ENCODE measurements at regions not wholly inside any gene's neighbourhood (a gene's known extent, or its start where the extent isn't known, plus 50 kb on each side); places are given as distances from the start of the nearest gene placed in this dataset.
A peak's percentile ranks its signal among the peaks of the same experiment; 100 is the strongest.
"Not testable (repeated sequence)": the region's sequence is repeated elsewhere in the genome, so short reads cannot be mapped to it uniquely, and the experiment has no call there.

DNA sequence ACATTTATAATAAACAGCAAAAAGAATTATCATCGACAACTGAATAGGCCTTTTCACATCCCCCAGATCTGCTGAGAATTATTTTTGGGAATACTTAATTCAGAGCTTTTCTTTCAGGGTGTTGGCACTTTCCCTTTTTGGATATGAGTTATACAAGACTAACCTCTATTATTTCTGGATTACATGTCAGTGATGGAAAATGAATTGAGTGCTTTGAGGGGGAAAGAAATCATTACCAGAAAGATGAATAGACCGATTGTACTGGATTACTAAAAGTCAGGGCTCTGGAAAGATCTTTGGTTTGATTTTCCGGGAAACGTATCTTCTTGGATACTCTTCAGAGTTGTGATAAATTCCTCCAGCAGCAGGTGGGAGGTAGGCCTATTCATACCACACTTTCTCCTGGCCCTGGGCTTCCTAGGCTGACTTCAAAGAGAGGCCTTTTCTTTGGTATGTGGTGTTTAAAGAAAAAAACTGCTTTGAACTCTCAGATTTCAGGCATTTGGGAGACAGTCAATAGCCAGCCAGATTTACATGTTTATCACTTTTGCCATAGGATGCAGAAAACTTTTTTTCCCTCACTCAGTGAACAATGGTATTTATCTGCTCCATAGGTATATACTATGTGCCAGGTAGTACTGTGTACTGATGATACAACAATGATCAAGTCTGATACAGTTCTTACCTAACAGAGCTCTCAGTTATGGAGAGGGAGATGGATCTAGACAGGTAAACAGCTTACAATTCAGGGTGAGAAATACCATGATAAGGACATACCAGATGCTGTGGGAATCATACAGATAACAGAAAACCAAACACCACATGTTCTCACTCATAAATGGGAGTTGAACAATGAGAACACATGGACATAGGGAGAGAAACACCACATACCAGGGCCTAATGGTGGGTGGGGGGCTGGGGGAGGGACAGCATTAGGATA is 63.3 kb upstream of the ACTR3 start:
- Histone ChIP-seq H3K4me1 (ENCODE audit: control insufficient read depth in 2 of 2, insufficient read depth in 2 of 2, low read length in 2 of 2) (peaks cover 0 to 6% of the 10 kb centered on the region in 2 donors), H3K27ac (ENCODE audit: low read depth in 2 of 2, low read length in 2 of 2) (no peak overlapping the region), H3K9me3 (ENCODE audit: control insufficient read depth in 2 of 2, low read length in 2 of 2) (no peaks in the 10 kb centered on the region), H3K27me3 (ENCODE audit: control insufficient read depth in 2 of 2, insufficient read depth in 2 of 2, low read length in 2 of 2) (no peaks in the 10 kb centered on the region), H3K9ac (ENCODE audit: low read depth in 1 of 2, low read length in 2 of 2) (no peak overlapping the region), H3K36me3 (ENCODE audit: control insufficient read depth in 2 of 2, insufficient read depth in 2 of 2, low read length in 2 of 2) (no peaks in the 10 kb centered on the region), H3K4me3 (ENCODE audit: low read length in 2 of 2) (no peak overlapping the region)

- H3K27me3 ChIP-seq (ENCODE audit: control insufficient read depth in 2 of 2, insufficient read depth in 2 of 2, low read length in 2 of 2), result no peaks in the 10 kb centered on the region
- H3K4me1 ChIP-seq (ENCODE audit: control insufficient read depth in 2 of 2, insufficient read depth in 2 of 2, low read length in 2 of 2), result no peaks in the 10 kb centered on the region
- no peak overlapping the region for H3K27ac ChIP-seq (ENCODE audit: low read depth in 2 of 2, low read length in 2 of 2)
- H3K9me3 ChIP-seq (ENCODE audit: control insufficient read depth in 2 of 2, low read length in 2 of 2), result no peaks in the 10 kb centered on the region
- no peaks in the 10 kb centered on the region for H3K36me3 ChIP-seq (ENCODE audit: control insufficient read depth in 2 of 2, insufficient read depth in 2 of 2, low read length in 2 of 2)
- H3K4me3 ChIP-seq (ENCODE audit: low read length in 2 of 2), result no peak overlapping the region
- no peak overlapping the region for H3K9ac ChIP-seq (ENCODE audit: low read depth in 1 of 2, low read length in 2 of 2)
These were observed 65.9 kb upstream of the ACTR3 start for GRCh38 chr2:113823716-113824595.

DNA sequence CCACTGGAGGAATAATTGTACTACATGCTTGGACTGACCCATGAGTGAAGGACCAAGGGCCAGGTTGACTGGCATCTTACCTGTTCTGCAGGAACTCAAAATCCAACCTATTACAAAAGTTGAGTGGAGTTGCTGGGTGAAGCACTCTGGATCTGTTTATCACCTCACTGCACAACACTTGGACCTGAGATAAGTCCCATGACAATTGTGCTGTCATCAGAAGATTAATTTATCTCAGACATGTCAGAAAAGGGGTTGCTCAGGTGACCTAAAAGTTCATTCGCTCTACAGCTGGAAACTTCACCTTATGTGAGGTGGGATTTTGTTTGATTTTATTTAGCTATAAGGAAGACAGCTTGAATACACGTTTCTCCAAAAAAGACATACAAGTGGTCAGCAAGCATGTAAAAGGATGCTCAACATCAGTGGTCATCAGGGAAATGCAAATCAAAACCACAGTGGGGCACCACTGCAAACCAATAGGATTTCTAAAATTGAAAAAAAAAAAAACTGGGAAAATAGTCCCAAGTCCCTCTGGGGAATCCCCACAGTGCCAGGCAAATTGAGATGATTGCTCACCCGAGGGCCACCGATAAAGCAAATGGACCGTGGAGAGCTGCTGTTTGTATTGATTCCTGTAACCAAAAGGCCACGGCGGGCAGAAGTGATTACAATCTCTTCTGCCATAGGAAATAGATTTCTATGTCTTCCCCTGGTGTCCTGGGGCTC is 65.8 kb upstream of the SLC35F5 start:
- no peak overlapping the region for H3K4me3 ChIP-seq (ENCODE audit: low read length in 2 of 2)
- no peak overlapping the region for H3K9ac ChIP-seq (ENCODE audit: low read depth in 1 of 2, low read length in 2 of 2)
- H3K27ac ChIP-seq (ENCODE audit: low read depth in 2 of 2, low read length in 2 of 2), result no peak overlapping the region
- no peaks in the 10 kb centered on the region for H3K9me3 ChIP-seq (ENCODE audit: control insufficient read depth in 2 of 2, low read length in 2 of 2)
- H3K4me1 ChIP-seq (ENCODE audit: control insufficient read depth in 2 of 2, insufficient read depth in 2 of 2, low read length in 2 of 2), result peaks cover 0 to 4% of the 10 kb centered on the region in 2 donors
- H3K36me3 ChIP-seq (ENCODE audit: control insufficient read depth in 2 of 2, insufficient read depth in 2 of 2, low read length in 2 of 2), result no peaks in the 10 kb centered on the region
- no peaks in the 10 kb centered on the region for H3K27me3 ChIP-seq (ENCODE audit: control insufficient read depth in 2 of 2, insufficient read depth in 2 of 2, low read length in 2 of 2)

DNA sequence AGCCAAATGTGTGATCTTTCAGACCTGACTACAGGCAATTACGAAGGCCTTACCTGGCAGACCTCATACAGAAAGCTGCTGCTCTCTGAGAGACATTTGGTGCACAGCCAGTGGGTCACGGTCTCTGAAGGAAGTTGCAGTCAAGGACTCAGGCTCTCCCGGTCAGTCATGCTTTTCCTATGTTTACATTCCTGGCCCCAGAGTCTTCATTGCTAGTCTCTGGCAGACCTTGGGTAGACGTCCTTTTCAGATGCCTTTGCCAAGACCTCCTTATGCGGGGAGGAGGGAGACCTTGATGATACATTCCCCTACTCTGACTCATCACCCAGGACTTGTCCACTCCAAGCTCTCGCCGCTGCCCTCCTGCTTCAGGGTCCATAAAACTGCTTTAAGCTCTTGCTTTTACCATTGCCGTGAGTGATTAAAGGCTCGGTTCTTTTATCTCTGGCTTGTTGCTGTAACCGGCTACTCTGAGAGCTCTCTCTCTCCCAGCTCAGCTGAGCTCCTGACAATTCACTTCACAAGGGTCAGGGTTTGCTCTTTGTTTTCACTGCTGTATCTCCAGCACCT is 62.0 kb upstream of the SLC35F5 start:
- no peak overlapping the region for H3K9ac ChIP-seq (ENCODE audit: low read depth in 1 of 2, low read length in 2 of 2)
- no peaks in the 10 kb centered on the region for H3K9me3 ChIP-seq (ENCODE audit: control insufficient read depth in 2 of 2, low read length in 2 of 2)
- no peak overlapping the region for H3K4me3 ChIP-seq (ENCODE audit: low read length in 2 of 2)
- H3K4me1 ChIP-seq (ENCODE audit: control insufficient read depth in 2 of 2, insufficient read depth in 2 of 2, low read length in 2 of 2), result peaks cover 0 to 4% of the 10 kb centered on the region in 2 donors
- peak overlapping the region in 1 of 2 donors; percentile 35 for H3K27ac ChIP-seq (ENCODE audit: low read depth in 2 of 2, low read length in 2 of 2)
- H3K27me3 ChIP-seq (ENCODE audit: control insufficient read depth in 2 of 2, insufficient read depth in 2 of 2, low read length in 2 of 2), result no peaks in the 10 kb centered on the region
- H3K36me3 ChIP-seq (ENCODE audit: control insufficient read depth in 2 of 2, insufficient read depth in 2 of 2, low read length in 2 of 2), result no peaks in the 10 kb centered on the region

- not testable (repeated sequence) for H3K27me3 ChIP-seq (ENCODE audit: control insufficient read depth in 2 of 2, insufficient read depth in 2 of 2, low read length in 2 of 2); H3K9ac ChIP-seq (ENCODE audit: low read depth in 1 of 2, low read length in 2 of 2); H3K9me3 ChIP-seq (ENCODE audit: control insufficient read depth in 2 of 2, low read length in 2 of 2); H3K4me3 ChIP-seq (ENCODE audit: low read length in 2 of 2); H3K4me1 ChIP-seq (ENCODE audit: control insufficient read depth in 2 of 2, insufficient read depth in 2 of 2, low read length in 2 of 2); H3K27ac ChIP-seq (ENCODE audit: low read depth in 2 of 2, low read length in 2 of 2); H3K36me3 ChIP-seq (ENCODE audit: control insufficient read depth in 2 of 2, insufficient read depth in 2 of 2, low read length in 2 of 2)
These were observed 57.0 kb upstream of the SLC35F5 start for GRCh38 chr2:113813396-113813795.

DNA sequence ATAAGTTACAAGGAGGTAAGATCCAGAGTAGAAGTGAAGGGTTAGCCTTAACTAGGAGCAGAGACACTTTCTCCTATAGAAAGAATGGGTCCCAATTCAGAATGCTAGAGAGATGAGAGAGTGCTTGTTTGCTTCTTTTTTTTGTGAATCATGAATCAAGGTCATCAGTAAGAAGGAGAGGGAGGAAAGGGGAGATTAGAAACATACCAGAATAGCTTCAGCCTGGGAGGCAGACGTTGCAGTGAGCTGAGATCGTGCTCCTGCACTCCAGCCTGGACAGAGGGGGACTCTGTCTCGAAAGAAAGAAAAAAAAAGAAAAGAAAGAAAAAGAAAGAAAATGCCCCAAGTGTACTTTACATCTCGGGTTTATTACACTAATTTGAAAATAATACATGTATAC is 55.8 kb upstream of the SLC35F5 start:
- H3K4me3 ChIP-seq (ENCODE audit: low read length in 2 of 2), result no peak overlapping the region
- H3K9me3 ChIP-seq (ENCODE audit: control insufficient read depth in 2 of 2, low read length in 2 of 2), result no peaks in the 10 kb centered on the region
- H3K36me3 ChIP-seq (ENCODE audit: control insufficient read depth in 2 of 2, insufficient read depth in 2 of 2, low read length in 2 of 2), result no peaks in the 10 kb centered on the region
- no peak overlapping the region for H3K27ac ChIP-seq (ENCODE audit: low read depth in 2 of 2, low read length in 2 of 2)
- no peaks in the 10 kb centered on the region for H3K27me3 ChIP-seq (ENCODE audit: control insufficient read depth in 2 of 2, insufficient read depth in 2 of 2, low read length in 2 of 2)
- no peaks in the 10 kb centered on the region for H3K4me1 ChIP-seq (ENCODE audit: control insufficient read depth in 2 of 2, insufficient read depth in 2 of 2, low read length in 2 of 2)
- no peak overlapping the region for H3K9ac ChIP-seq (ENCODE audit: low read depth in 1 of 2, low read length in 2 of 2)

DNA sequence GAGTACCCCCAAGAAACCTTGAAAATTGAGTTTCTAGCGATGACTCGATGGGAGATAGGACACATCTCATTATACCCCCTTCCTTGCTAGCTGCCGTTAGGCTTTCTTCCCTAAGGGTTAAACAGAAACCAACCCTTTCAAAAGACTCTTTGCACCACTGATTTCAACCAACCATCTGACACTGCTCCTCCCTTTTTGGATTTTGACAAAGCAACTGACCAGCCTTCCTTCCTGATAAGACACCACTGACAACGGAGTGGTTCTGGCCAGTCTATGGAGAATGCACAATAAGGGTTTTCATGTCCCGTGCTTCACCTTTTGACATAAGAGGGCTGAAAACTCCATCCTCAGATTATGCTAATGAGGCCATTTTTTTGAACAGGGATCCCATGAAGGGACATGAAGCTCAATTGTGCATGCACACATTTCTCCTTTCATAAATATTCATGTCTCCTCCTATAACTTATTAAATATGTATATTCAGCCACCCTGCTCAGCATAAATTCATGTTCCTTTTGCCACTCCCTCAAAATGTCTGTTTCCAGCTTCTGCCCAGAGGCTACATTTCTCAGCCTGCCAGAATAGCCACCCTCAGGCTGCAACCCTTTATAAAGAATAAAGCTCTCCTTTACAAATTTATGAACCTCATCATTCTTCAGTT is 52.8 kb upstream of the SLC35F5 start:
- Histone ChIP-seq H3K36me3 (ENCODE audit: control insufficient read depth in 2 of 2, insufficient read depth in 2 of 2, low read length in 2 of 2) (no peaks in the 10 kb centered on the region), H3K4me3 (ENCODE audit: low read length in 2 of 2) (no peak overlapping the region), H3K9me3 (ENCODE audit: control insufficient read depth in 2 of 2, low read length in 2 of 2) (no peaks in the 10 kb centered on the region), H3K9ac (ENCODE audit: low read depth in 1 of 2, low read length in 2 of 2) (no peak overlapping the region), H3K27ac (ENCODE audit: low read depth in 2 of 2, low read length in 2 of 2) (no peak overlapping the region), H3K27me3 (ENCODE audit: control insufficient read depth in 2 of 2, insufficient read depth in 2 of 2, low read length in 2 of 2) (no peaks in the 10 kb centered on the region), H3K4me1 (ENCODE audit: control insufficient read depth in 2 of 2, insufficient read depth in 2 of 2, low read length in 2 of 2) (peaks cover 0 to 6% of the 10 kb centered on the region in 2 donors)

- Histone ChIP-seq H3K9me3 (ENCODE audit: control insufficient read depth in 2 of 2, low read length in 2 of 2) (no peaks in the 10 kb centered on the region), H3K4me1 (ENCODE audit: control insufficient read depth in 2 of 2, insufficient read depth in 2 of 2, low read length in 2 of 2) (peaks cover 0 to 6% of the 10 kb centered on the region in 2 donors), H3K27ac (ENCODE audit: low read depth in 2 of 2, low read length in 2 of 2) (no peak overlapping the region), H3K27me3 (ENCODE audit: control insufficient read depth in 2 of 2, insufficient read depth in 2 of 2, low read length in 2 of 2) (no peaks in the 10 kb centered on the region), H3K36me3 (ENCODE audit: control insufficient read depth in 2 of 2, insufficient read depth in 2 of 2, low read length in 2 of 2) (no peaks in the 10 kb centered on the region), H3K4me3 (ENCODE audit: low read length in 2 of 2) (no peak overlapping the region), H3K9ac (ENCODE audit: low read depth in 1 of 2, low read length in 2 of 2) (no peak overlapping the region)
These were observed 51.3 kb upstream of the SLC35F5 start for GRCh38 chr2:113807721-113808120.

DNA sequence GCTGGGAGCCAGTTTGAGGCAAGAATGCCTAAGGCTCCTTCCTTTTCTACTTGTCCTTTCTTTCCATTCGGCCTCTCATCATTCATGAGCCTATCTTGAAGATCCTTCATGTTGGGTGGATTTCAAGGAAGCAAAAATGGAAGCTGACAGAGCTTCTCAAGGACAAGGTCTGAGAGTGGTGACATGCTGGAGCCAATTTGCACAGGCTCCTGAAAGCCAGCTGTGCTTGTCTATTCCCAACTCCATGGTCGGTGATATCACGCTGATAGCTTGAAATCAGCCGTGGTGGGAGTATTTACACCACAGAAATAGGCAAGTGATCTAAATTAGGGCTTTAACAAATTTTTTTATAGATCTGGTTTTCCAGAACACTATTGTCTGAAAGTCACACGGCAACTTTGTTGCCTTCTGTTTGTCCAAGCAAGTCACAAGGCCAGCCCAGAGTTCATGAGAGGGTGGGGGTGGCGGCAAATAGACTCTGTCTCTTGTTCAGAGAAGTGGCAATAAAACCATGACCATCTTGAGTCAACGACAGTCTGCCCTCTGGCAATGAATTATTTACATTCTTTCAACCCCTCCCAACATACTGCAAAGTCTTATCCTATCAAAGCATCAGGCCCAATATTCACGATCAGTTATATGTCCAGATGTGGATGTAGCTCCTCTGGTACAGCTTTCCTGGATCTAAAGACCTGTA is 49.9 kb upstream of the SLC35F5 start:
- Histone ChIP-seq H3K9me3 (ENCODE audit: control insufficient read depth in 2 of 2, low read length in 2 of 2) (no peaks in the 10 kb centered on the region), H3K4me3 (ENCODE audit: low read length in 2 of 2) (no peak overlapping the region), H3K4me1 (ENCODE audit: control insufficient read depth in 2 of 2, insufficient read depth in 2 of 2, low read length in 2 of 2) (peaks cover 0 to 6% of the 10 kb centered on the region in 2 donors), H3K9ac (ENCODE audit: low read depth in 1 of 2, low read length in 2 of 2) (no peak overlapping the region), H3K27me3 (ENCODE audit: control insufficient read depth in 2 of 2, insufficient read depth in 2 of 2, low read length in 2 of 2) (no peaks in the 10 kb centered on the region), H3K27ac (ENCODE audit: low read depth in 2 of 2, low read length in 2 of 2) (peak overlapping the region; percentile 71 to 81), H3K36me3 (ENCODE audit: control insufficient read depth in 2 of 2, insufficient read depth in 2 of 2, low read length in 2 of 2) (no peaks in the 10 kb centered on the region)

All from mucosa of rectum (tissue), 2 donors.